ENCODE measurements at regions not wholly inside any gene's neighbourhood (a gene's known extent, or its start where the extent isn't known, plus 50 kb on each side); places are given as distances from the start of the nearest gene placed in this dataset.

GRCh38 chr11:104476898-104477297 is 313.0 kb upstream of the PDGFD start:
- Histone ChIP-seq H3K4me1 (ENCODE audit: insufficient read depth, insufficient read length) (no peaks in the 10 kb centered on the region), H3K36me3 (ENCODE audit: insufficient read depth, insufficient read length, low read length) (no peaks in the 10 kb centered on the region), H3K9ac (ENCODE audit: insufficient read length, low read depth) (no peak overlapping the region), H3K9me3 (ENCODE audit: insufficient read depth, low read length) (no peaks in the 10 kb centered on the region), H3K27me3 (ENCODE audit: insufficient read depth, insufficient read length) (no peaks in the 10 kb centered on the region), H3K4me3 (ENCODE audit: insufficient read length, low read depth) (no peak overlapping the region)
- no peak for DNase-seq (ENCODE audit: low read depth, low spot score)
- no peak for TF ChIP-seq SUZ12 (IDR thresholded peaks at IDR 0.05; ENCODE audit: extremely low read depth, insufficient read depth, insufficient read length)
- no peak for TF ChIP-seq YY1 (IDR thresholded peaks at IDR 0.05; ENCODE audit: insufficient read depth, insufficient read length)
- no peak for TF ChIP-seq ZNF274 (IDR thresholded peaks at IDR 0.05; ENCODE audit: low read depth, low read length)

GRCh38 chr11:104476454-104476853 is 312.5 kb upstream of the PDGFD start:
- H3K36me3 ChIP-seq (ENCODE audit: insufficient read depth, insufficient read length, low read length): no peaks in the 10 kb centered on the region
- no peaks in the 10 kb centered on the region for H3K9me3 ChIP-seq (ENCODE audit: insufficient read depth, low read length)
- no peak for DNase-seq (ENCODE audit: low read depth, low spot score)
- H3K4me1 ChIP-seq (ENCODE audit: insufficient read depth, insufficient read length): no peaks in the 10 kb centered on the region
- no peak overlapping the region for H3K9ac ChIP-seq (ENCODE audit: insufficient read length, low read depth)
- TF ChIP-seq ZNF274 (IDR thresholded peaks at IDR 0.05; ENCODE audit: low read depth, low read length): no peak
- H3K27me3 ChIP-seq (ENCODE audit: insufficient read depth, insufficient read length): no peaks in the 10 kb centered on the region
- H3K4me3 ChIP-seq (ENCODE audit: insufficient read length, low read depth): no peak overlapping the region

- no peak overlapping the region for H3K9ac ChIP-seq (ENCODE audit: insufficient read length, low read depth)
- no peaks in the 10 kb centered on the region for H3K9me3 ChIP-seq (ENCODE audit: insufficient read depth, low read length)
- no peaks in the 10 kb centered on the region for H3K27me3 ChIP-seq (ENCODE audit: insufficient read depth, insufficient read length)
- H3K4me1 ChIP-seq (ENCODE audit: insufficient read depth, insufficient read length): no peaks in the 10 kb centered on the region
- no peak for TF ChIP-seq ZNF274 (IDR thresholded peaks at IDR 0.05; ENCODE audit: low read depth, low read length)
- no peak for TF ChIP-seq SUZ12 (IDR thresholded peaks at IDR 0.05; ENCODE audit: extremely low read depth, insufficient read depth, insufficient read length)
- TF ChIP-seq YY1 (IDR thresholded peaks at IDR 0.05; ENCODE audit: insufficient read depth, insufficient read length): no peak
- DNase-seq (ENCODE audit: low read depth, low spot score): no peak
- H3K4me3 ChIP-seq (ENCODE audit: insufficient read length, low read depth): no peak overlapping the region
- no peaks in the 10 kb centered on the region for H3K36me3 ChIP-seq (ENCODE audit: insufficient read depth, insufficient read length, low read length)
Observed at GRCh38 chr11:104467404-104467803, 303.5 kb upstream of the PDGFD start.

- TF ChIP-seq YY1 (IDR thresholded peaks at IDR 0.05; ENCODE audit: insufficient read depth, insufficient read length) (no peak), ZNF274 (IDR thresholded peaks at IDR 0.05; ENCODE audit: low read depth, low read length) (no peak), SUZ12 (IDR thresholded peaks at IDR 0.05; ENCODE audit: extremely low read depth, insufficient read depth, insufficient read length) (no peak)
- H3K4me3 ChIP-seq (ENCODE audit: insufficient read length, low read depth): no peak overlapping the region
- no peaks in the 10 kb centered on the region for H3K27me3 ChIP-seq (ENCODE audit: insufficient read depth, insufficient read length)
- no peaks in the 10 kb centered on the region for H3K36me3 ChIP-seq (ENCODE audit: insufficient read depth, insufficient read length, low read length)
- no peak overlapping the region for H3K9ac ChIP-seq (ENCODE audit: insufficient read length, low read depth)
- no peaks in the 10 kb centered on the region for H3K9me3 ChIP-seq (ENCODE audit: insufficient read depth, low read length)
- no peaks in the 10 kb centered on the region for H3K4me1 ChIP-seq (ENCODE audit: insufficient read depth, insufficient read length)
- DNase-seq (ENCODE audit: low read depth, low spot score): no peak
Observed at GRCh38 chr11:104465321-104465720, 301.4 kb upstream of the PDGFD start.

- H3K9ac ChIP-seq (ENCODE audit: insufficient read length, low read depth): no peak overlapping the region
- H3K4me1 ChIP-seq (ENCODE audit: insufficient read depth, insufficient read length): no peaks in the 10 kb centered on the region
- no peak for DNase-seq (ENCODE audit: low read depth, low spot score)
- TF ChIP-seq ZNF274 (IDR thresholded peaks at IDR 0.05; ENCODE audit: low read depth, low read length) (no peak), SUZ12 (IDR thresholded peaks at IDR 0.05; ENCODE audit: extremely low read depth, insufficient read depth, insufficient read length) (no peak), YY1 (IDR thresholded peaks at IDR 0.05; ENCODE audit: insufficient read depth, insufficient read length) (no peak)
- H3K36me3 ChIP-seq (ENCODE audit: insufficient read depth, insufficient read length, low read length): no peaks in the 10 kb centered on the region
- no peak overlapping the region for H3K4me3 ChIP-seq (ENCODE audit: insufficient read length, low read depth)
- H3K27me3 ChIP-seq (ENCODE audit: insufficient read depth, insufficient read length): no peaks in the 10 kb centered on the region
- H3K9me3 ChIP-seq (ENCODE audit: insufficient read depth, low read length): no peaks in the 10 kb centered on the region
Observed at GRCh38 chr11:104464691-104465090, 300.7 kb upstream of the PDGFD start.

- TF ChIP-seq SUZ12 (IDR thresholded peaks at IDR 0.05; ENCODE audit: extremely low read depth, insufficient read depth, insufficient read length) (no peak), ZNF274 (IDR thresholded peaks at IDR 0.05; ENCODE audit: low read depth, low read length) (no peak), YY1 (IDR thresholded peaks at IDR 0.05; ENCODE audit: insufficient read depth, insufficient read length) (no peak)
- H3K36me3 ChIP-seq (ENCODE audit: insufficient read depth, insufficient read length, low read length): no peaks in the 10 kb centered on the region
- H3K27me3 ChIP-seq (ENCODE audit: insufficient read depth, insufficient read length): no peaks in the 10 kb centered on the region
- DNase-seq (ENCODE audit: low read depth, low spot score): no peak
- no peaks in the 10 kb centered on the region for H3K4me1 ChIP-seq (ENCODE audit: insufficient read depth, insufficient read length)
- no peaks in the 10 kb centered on the region for H3K9me3 ChIP-seq (ENCODE audit: insufficient read depth, low read length)
- no peak overlapping the region for H3K9ac ChIP-seq (ENCODE audit: insufficient read length, low read depth)
- H3K4me3 ChIP-seq (ENCODE audit: insufficient read length, low read depth): no peak overlapping the region
Observed at GRCh38 chr11:104462341-104462740, 298.4 kb upstream of the PDGFD start.

- no peak overlapping the region for H3K4me3 ChIP-seq (ENCODE audit: insufficient read length, low read depth)
- H3K9me3 ChIP-seq (ENCODE audit: insufficient read depth, low read length): no peaks in the 10 kb centered on the region
- H3K36me3 ChIP-seq (ENCODE audit: insufficient read depth, insufficient read length, low read length): no peaks in the 10 kb centered on the region
- no peak overlapping the region for H3K9ac ChIP-seq (ENCODE audit: insufficient read length, low read depth)
- no peaks in the 10 kb centered on the region for H3K27me3 ChIP-seq (ENCODE audit: insufficient read depth, insufficient read length)
- TF ChIP-seq YY1 (IDR thresholded peaks at IDR 0.05; ENCODE audit: insufficient read depth, insufficient read length) (no peak), SUZ12 (IDR thresholded peaks at IDR 0.05; ENCODE audit: extremely low read depth, insufficient read depth, insufficient read length) (no peak), ZNF274 (IDR thresholded peaks at IDR 0.05; ENCODE audit: low read depth, low read length) (no peak)
- H3K4me1 ChIP-seq (ENCODE audit: insufficient read depth, insufficient read length): no peaks in the 10 kb centered on the region
- DNase-seq (ENCODE audit: low read depth, low spot score): no peak
Observed at GRCh38 chr11:104451197-104451893, 287.4 kb upstream of the PDGFD start.
